A549 (cell line): ENCODE measurements at regions not wholly inside any gene's neighbourhood (a gene's known extent, or its start where the extent isn't known, plus 50 kb on each side); places are given as distances from the start of the nearest gene placed in this dataset.

Experiments
- ATAC-seq, 2 experiments: fragments of 200-7000 bp in 1 of 2; fragments of >200 bp in 1 of 2; cut with Nextera tagmentation in 1 of 2; cut with Tn5 transposase in 1 of 2; 3 replicates each; pipeline versions ENCODE4 v1.8.0 to v1.9.1; 2018 to 2020; ENCODE audit warnings: mild to moderate bottlenecking in 1 of 2, moderate library complexity in 1 of 2
- CTCF ChIA-PET: fragments of 300-600 bp; sonication (Branson Sonifier 250); formaldehyde crosslinking; extraction: SDS; loops from one replicate; lab custom pipeline; 2021; ENCODE audit warnings: antibody characterized with exemption, inconsistent platforms; lab: Yijun Ruan, JAX
- POLR2A ChIA-PET: fragments of 350-600 bp; formaldehyde crosslinking; extraction: SDS; loops from one replicate; lab custom pipeline; 2021; ENCODE audit warnings: antibody characterized with exemption, inconsistent platforms; lab: Yijun Ruan, JAX
- DNase-seq, 2 experiments: peaks; one replicate each; pipeline versions ENCODE4 v3.0.0 to v3.0.0-alpha.2; 2011 to 2016; ENCODE audit warnings: low read depth in 1 of 2, low spot score in 1 of 2
- FAIRE-seq: peaks from 2 replicates; lab custom pipeline; 2011; peaks lifted over from hg19 to GRCh38; lab: Jason Lieb, UNC
- H3K27ac ChIP-seq, 2 experiments: fragments of >200 bp; sonication (Bioruptor Twin); formaldehyde crosslinking; 3 replicates each; pipeline ENCODE4 v1.5.1; 2016 to 2017
- H3K4me1 ChIP-seq: fragments of >200 bp; sonication (Bioruptor Twin); formaldehyde crosslinking; 3 replicates; pipeline ENCODE4 v1.6.1; 2016
- H3K4me2 ChIP-seq: fragments of >200 bp; sonication (Bioruptor Twin); formaldehyde crosslinking; 3 replicates; pipeline ENCODE4 v1.6.1; 2016
- H3K4me3 ChIP-seq: fragments of >200 bp; sonication (Bioruptor Twin); formaldehyde crosslinking; 3 replicates; pipeline ENCODE4 v1.5.1; 2016
- H3K9me3 ChIP-seq: fragments of >200 bp; sonication (Bioruptor Twin); formaldehyde crosslinking; 3 replicates; pipeline ENCODE4 v1.6.1; 2016
- BCL3 ChIP-seq: fragments of >200 bp; sonication (Bioruptor Twin); formaldehyde crosslinking; IDR thresholded peaks from 3 replicates; pipeline ENCODE4 v1.6.1; 2016
- CBX2 ChIP-seq: fragments of 200-600 bp; sonication (generic); IDR thresholded peaks from 2 replicates; pipeline ENCODE4 v1.6.1; 2016; ENCODE audit warnings: low read depth, mild to moderate bottlenecking, borderline replicate concordance
- CHD4 ChIP-seq: fragments of 200-600 bp; sonication (generic); IDR thresholded peaks from 2 replicates; pipeline ENCODE4 v1.6.1; 2016; ENCODE audit warnings: antibody characterized with exemption, mild to moderate bottlenecking, borderline replicate concordance
- CTCF ChIP-seq: fragments of >200 bp; sonication (Bioruptor Twin); formaldehyde crosslinking; IDR thresholded peaks from 3 replicates; pipeline ENCODE4 v1.5.1; 2016
- EHF ChIP-seq: fragments of 250-450 bp; sonication (Bioruptor Pico); IDR thresholded peaks from 2 replicates; pipeline ENCODE4 v1.5.0; 2020; ENCODE audit warnings: mild to moderate bottlenecking
- ELK1 ChIP-seq: fragments of 150-350 bp; IDR thresholded peaks from 2 replicates; pipeline ENCODE4 v1.6.1; 2014; ENCODE audit warnings: low read depth, mild to moderate bottlenecking, low read length
- FOSB ChIP-seq: fragments of 250-450 bp; sonication (Bioruptor Pico); IDR thresholded peaks from 2 replicates; pipeline ENCODE4 v1.5.0; 2020; ENCODE audit warnings: mild to moderate bottlenecking, moderate library complexity
- FOSL2 ChIP-seq, 2 experiments: fragments of 450-650 bp in 1 of 2; fragments of >200 bp in 1 of 2; sonication (Bioruptor Twin) in 1 of 2; formaldehyde crosslinking; IDR thresholded peaks; 2 replicates each; pipeline versions ENCODE4 v1.5.0 to v1.6.1; 2016 to 2020; ENCODE audit warnings: mild to moderate bottlenecking in 1 of 2, moderate library complexity in 1 of 2
- HES2 ChIP-seq: fragments of >200 bp; sonication (Bioruptor Twin); formaldehyde crosslinking; IDR thresholded peaks from 2 replicates; pipeline ENCODE4 v1.6.1; 2016
- HMGXB4 ChIP-seq: fragments of 250-450 bp; sonication (Bioruptor Pico); IDR thresholded peaks from 2 replicates; pipeline ENCODE4 v1.5.0; 2021; ENCODE audit warnings: mild to moderate bottlenecking, moderate library complexity, borderline replicate concordance
- HOXA7 ChIP-seq: fragments of 250-450 bp; sonication (Bioruptor Pico); IDR thresholded peaks from 2 replicates; pipeline ENCODE4 v1.5.0; 2020; ENCODE audit warnings: mild to moderate bottlenecking, moderate library complexity
- KDM1A ChIP-seq: fragments of 200-600 bp; sonication (generic); IDR thresholded peaks from 2 replicates; pipeline ENCODE4 v1.6.1; 2016; ENCODE audit warnings: low read depth, mild to moderate bottlenecking
- MAFK ChIP-seq: fragments of 450-650 bp; IDR thresholded peaks from 2 replicates; pipeline ENCODE4 v1.6.1; 2014; ENCODE audit not compliant: partially characterized antibody
- MAX ChIP-seq: IDR thresholded peaks from 2 replicates; pipeline ENCODE4 v1.6.1; 2012
- MAZ ChIP-seq: fragments of 150-350 bp; IDR thresholded peaks from 2 replicates; pipeline ENCODE4 v1.6.1; 2014; ENCODE audit warnings: antibody characterized with exemption, low read depth, low read length, borderline replicate concordance
- NPAS2 ChIP-seq: fragments of 250-450 bp; sonication (Bioruptor Pico); IDR thresholded peaks from 2 replicates; pipeline ENCODE4 v1.8.0; 2022; ENCODE audit warnings: mild to moderate bottlenecking, moderate library complexity, borderline replicate concordance
- NR3C1 ChIP-seq: fragments of >200 bp; sonication (Bioruptor Twin); formaldehyde crosslinking; IDR thresholded peaks from 3 replicates; pipeline ENCODE4 v1.6.1; 2017
- RAD21 ChIP-seq, 2 experiments: fragments of >200 bp in 1 of 2; sonication (Bioruptor Twin) in 1 of 2; formaldehyde crosslinking in 1 of 2; IDR thresholded peaks in 1 of 2; conservative IDR thresholded peaks in 1 of 2; 2 replicates in 1 of 2; 3 replicates in 1 of 2; pipeline ENCODE4 v1.6.1; 2012 to 2018; ENCODE audit warnings: inconsistent platforms in 1 of 2
- RARB ChIP-seq: fragments of 250-450 bp; sonication (Bioruptor Pico); IDR thresholded peaks from 2 replicates; pipeline ENCODE4 v1.8.0; 2021; ENCODE audit warnings: mild to moderate bottlenecking, moderate library complexity
- RFX5 ChIP-seq: fragments of 450-650 bp; IDR thresholded peaks from 2 replicates; pipeline ENCODE4 v1.7.1; 2014; ENCODE audit warnings: antibody characterized with exemption, mild to moderate bottlenecking, moderate library complexity
- SMC3 ChIP-seq: fragments of >200 bp; sonication (Bioruptor Twin); formaldehyde crosslinking; IDR thresholded peaks from 3 replicates; pipeline ENCODE4 v1.6.1; 2018; ENCODE audit warnings: inconsistent platforms
- SREBF2 ChIP-seq: fragments of 450-650 bp; IDR thresholded peaks from 2 replicates; pipeline ENCODE4 v1.6.1; 2014; ENCODE audit warnings: mild to moderate bottlenecking, moderate library complexity
- TFCP2L1 ChIP-seq: fragments of 250-450 bp; sonication (Bioruptor Pico); IDR thresholded peaks from 2 replicates; pipeline ENCODE4 v1.5.0; 2021; ENCODE audit warnings: mild to moderate bottlenecking
- ZC3H11A ChIP-seq: fragments of 450-650 bp; IDR thresholded peaks from 2 replicates; pipeline ENCODE4 v1.6.1; 2014; ENCODE audit warnings: antibody characterized with exemption, mild to moderate bottlenecking
- ZNF302 ChIP-seq: fragments of 250-450 bp; sonication (Bioruptor Pico); IDR thresholded peaks from 2 replicates; pipeline ENCODE4 v1.9.0; 2021; ENCODE audit warnings: inconsistent platforms, mild to moderate bottlenecking, moderate library complexity
- ZSCAN20 ChIP-seq: fragments of 250-450 bp; sonication (Bioruptor Pico); IDR thresholded peaks from 2 replicates; pipeline ENCODE4 v1.8.0; 2022; ENCODE audit warnings: mild to moderate bottlenecking, moderate library complexity
- WGBS: methylation state at CpG from one replicate; pipeline ENCODE4 v1.1.6; 2017; ENCODE audit errors: missing lambda C conversion rate; 5-methylcytosine and 5-hydroxymethylcytosine counted together

- DNase-seq (no peak), ATAC-seq (no peak), FAIRE-seq (no peak)
- ChIA-PET POLR2A (no interaction called here), CTCF (interaction anchor here (4.2 kb wide), 1 partner anchor 62 kb away, joined by 23 read pairs; no protein-coding TSS in a partner anchor)
- WGBS, result 83% methylated on average over 5 of the region's 5 CpGs
- TF ChIP-seq MAX, result no peak
- no peak for TF ChIP-seq RARB (CRISPR knock-in tag)
- TF ChIP-seq NR3C1, result no peak
- no peak for TF ChIP-seq TFCP2L1 (CRISPR knock-in tag)
- no peak for TF ChIP-seq SMC3
- no peak for TF ChIP-seq MAZ
- TF ChIP-seq MAFK, result no peak
- TF ChIP-seq ZC3H11A, result no peak
- TF ChIP-seq CHD4, result no peak
- no peak for TF ChIP-seq ELK1
- H3K4me1 ChIP-seq, result peaks cover 19% of the 10 kb centered on the region; the same call in 2 of the 3 replicates
- no peaks in the 10 kb centered on the region for H3K9me3 ChIP-seq
- H3K4me3 ChIP-seq, result no peak overlapping the region
- no peak overlapping the region for H3K4me2 ChIP-seq
- no peak overlapping the region; a peak in 1 of 6 replicates for H3K27ac ChIP-seq
Measured at GRCh38 chr4:100060765-100061416, 110.8 kb upstream of the H2AZ1 start.

GRCh38 chr4:100059467-100059866 lies 109.4 kb upstream of the H2AZ1 start:
- DNase-seq (no peak), ATAC-seq (no peak), FAIRE-seq (no peak)
- CTCF ChIA-PET, result no interaction called here
- POLR2A ChIA-PET, result no interaction called here
- no peak overlapping the region for H3K4me3 ChIP-seq
- TF ChIP-seq MAFK (no peak), RAD21 (conservative IDR thresholded peaks at IDR 0.05 in 1 of 2, IDR thresholded peaks at IDR 0.05 in 1 of 2) (no peak), RFX5 (no peak), BCL3 (no peak), HMGXB4 (CRISPR knock-in tag) (no peak), ZSCAN20 (CRISPR knock-in tag) (no peak), FOSL2 (IDR thresholded peaks at IDR 0.05) (no peak), FOSL2 (CRISPR knock-in tag; IDR thresholded peaks at IDR 0.05) (no peak), CTCF (no peak), KDM1A (no peak), NPAS2 (CRISPR knock-in tag) (no peak), FOSB (CRISPR knock-in tag) (no peak), SREBF2 (no peak), HES2 (no peak), HOXA7 (CRISPR knock-in tag) (no peak), MAZ (no peak), CBX2 (no peak), EHF (CRISPR knock-in tag) (no peak), ZNF302 (no peak), SMC3 (no peak), NR3C1 (no peak)
- TF ChIP-seq, all 56 proteins: peak for 0
- peaks cover 19% of the 10 kb centered on the region; the same call in 2 of the 3 replicates for H3K4me1 ChIP-seq
- WGBS, result 77% methylated on average over 8 of the region's 8 CpGs
- H3K4me2 ChIP-seq, result no peak overlapping the region
- no peak overlapping the region for H3K27ac ChIP-seq
- no peaks in the 10 kb centered on the region for H3K9me3 ChIP-seq
